H9 (cell line): ENCODE measurements at regions not wholly inside any gene's neighbourhood (a gene's known extent, or its start where the extent isn't known, plus 50 kb on each side); places are given as distances from the start of the nearest gene placed in this dataset.

Experiments
- DNase-seq: peaks from one replicate; pipeline ENCODE4 v3.0.0-alpha.2; 2017
- H2AFZ ChIP-seq: one replicate; pipeline ENCODE4 v1.6.1; 2013; ENCODE audit warnings: mild to moderate bottlenecking, low read length, control low read depth, moderate library complexity
- H2AK5ac ChIP-seq: 2 replicates; pipeline ENCODE4 v1.6.1; 2013; ENCODE audit warnings: low read length, control low read depth, mixed read lengths; ENCODE audit not compliant: insufficient read length
- H2BK120ac ChIP-seq: one replicate; pipeline ENCODE4 v1.6.1; 2013; ENCODE audit warnings: low read depth, mild to moderate bottlenecking, low read length, control low read depth, inconsistent platforms; ENCODE audit not compliant: poor library complexity, severe bottlenecking
- H2BK12ac ChIP-seq: 2 replicates; pipeline ENCODE4 v1.6.1; 2013; ENCODE audit warnings: low read length, control low read depth, mixed read lengths, low read depth; ENCODE audit not compliant: insufficient read length
- H2BK15ac ChIP-seq: 2 replicates; pipeline ENCODE4 v1.6.1; 2013; ENCODE audit warnings: low read depth, low read length, control low read depth
- H2BK20ac ChIP-seq: one replicate; pipeline ENCODE4 v1.6.1; 2013; ENCODE audit warnings: low read depth, mild to moderate bottlenecking, low read length, control low read depth, inconsistent platforms; ENCODE audit not compliant: poor library complexity, severe bottlenecking
- H2BK5ac ChIP-seq: 2 replicates; pipeline ENCODE4 v1.6.1; 2013; ENCODE audit warnings: low read length, control low read depth, mixed read lengths; ENCODE audit not compliant: insufficient read length
- H3K14ac ChIP-seq: 2 replicates; pipeline ENCODE4 v1.6.1; 2013; ENCODE audit warnings: low read length, control low read depth; ENCODE audit not compliant: insufficient read depth
- H3K18ac ChIP-seq: 2 replicates; pipeline ENCODE4 v1.6.1; 2013; ENCODE audit warnings: low read depth, mild to moderate bottlenecking, mixed read lengths, low read length, control low read depth; ENCODE audit not compliant: insufficient read length
- H3K23ac ChIP-seq: 2 replicates; pipeline ENCODE4 v1.6.1; 2013; ENCODE audit warnings: low read length, control low read depth, mixed read lengths, low read depth; ENCODE audit not compliant: insufficient read length
- H3K23me2 ChIP-seq: 2 replicates; pipeline ENCODE4 v1.6.1; 2013; ENCODE audit warnings: low read depth, mild to moderate bottlenecking, mixed read lengths, low read length, control low read depth; ENCODE audit not compliant: insufficient read length, poor library complexity, severe bottlenecking
- H3K27ac ChIP-seq: 2 replicates; pipeline ENCODE4 v1.5.1; 2013; ENCODE audit warnings: low read length, control low read depth, mixed read lengths, low read depth; ENCODE audit not compliant: insufficient read length
- H3K27me3 ChIP-seq: 2 replicates; pipeline ENCODE4 v1.6.1; 2013; ENCODE audit warnings: low read length, control low read depth, inconsistent platforms; ENCODE audit not compliant: insufficient read depth
- H3K4ac ChIP-seq: 2 replicates; pipeline ENCODE4 v1.6.1; 2013; ENCODE audit warnings: low read depth, mild to moderate bottlenecking, control low read depth, inconsistent platforms, low read length, moderate library complexity
- H3K4me1 ChIP-seq: 2 replicates; pipeline ENCODE4 v1.6.1; 2013; ENCODE audit warnings: low read length, control low read depth, inconsistent platforms; ENCODE audit not compliant: insufficient read depth
- H3K4me2 ChIP-seq: 2 replicates; pipeline ENCODE4 v1.6.1; 2013; ENCODE audit warnings: low read length, control low read depth, mixed read lengths; ENCODE audit not compliant: insufficient read length, insufficient read depth
- H3K56ac ChIP-seq: 2 replicates; pipeline ENCODE4 v1.6.1; 2013; ENCODE audit warnings: low read depth, mild to moderate bottlenecking, mixed read lengths, low read length, control low read depth; ENCODE audit not compliant: insufficient read length
- H3K79me1 ChIP-seq: 2 replicates; pipeline ENCODE4 v1.6.1; 2013; ENCODE audit warnings: low read depth, mild to moderate bottlenecking, moderate library complexity, low read length, control low read depth, inconsistent platforms; ENCODE audit not compliant: insufficient read depth, poor library complexity, severe bottlenecking
- H3K79me2 ChIP-seq: 2 replicates; pipeline ENCODE4 v1.6.1; 2013; ENCODE audit warnings: low read length, control low read depth, inconsistent platforms; ENCODE audit not compliant: insufficient read depth
- H3K9ac ChIP-seq: 2 replicates; pipeline ENCODE4 v1.6.1; 2013; ENCODE audit warnings: low read length, control low read depth, mixed read lengths; ENCODE audit not compliant: insufficient read length; ENCODE audit errors: extremely low read depth
- H3K9me3 ChIP-seq: one replicate; pipeline ENCODE4 v1.6.1; 2013; ENCODE audit warnings: low read depth, low read length, inconsistent platforms; ENCODE audit not compliant: control insufficient read depth
- H3T11ph ChIP-seq: one replicate; pipeline ENCODE4 v1.6.1; 2013; ENCODE audit warnings: mild to moderate bottlenecking, low read length, control low read depth, inconsistent platforms
- H4K20me1 ChIP-seq: one replicate; pipeline ENCODE4 v1.6.1; 2013; ENCODE audit not compliant: control insufficient read depth, insufficient read length, insufficient read depth
- H4K5ac ChIP-seq: 2 replicates; pipeline ENCODE4 v1.6.1; 2013; ENCODE audit warnings: low read depth, mild to moderate bottlenecking, mixed read lengths, low read length, control low read depth; ENCODE audit not compliant: insufficient read length
- H4K8ac ChIP-seq: replicated peaks from 2 replicates; pipeline ENCODE4 v1.6.1; 2013; ENCODE audit warnings: low read length, control low read depth, mixed read lengths, low read depth; ENCODE audit not compliant: insufficient read length
- H4K91ac ChIP-seq: 2 replicates; pipeline ENCODE4 v1.6.1; 2013; ENCODE audit warnings: low read depth, mild to moderate bottlenecking, moderate library complexity, mixed read lengths, low read length, control low read depth; ENCODE audit not compliant: insufficient read length
- H3K27ac Mint-ChIP-seq, 3 experiments: 2 replicates in 2 of 3; 3 replicates in 1 of 3; pipeline ENCODE4 v1.8.0; 2020 to 2021; ENCODE audit warnings: mixed read lengths in 3 of 3, mild to moderate bottlenecking in 1 of 3, moderate library complexity in 1 of 3
- H3K27me3 Mint-ChIP-seq: 2 replicates; pipeline ENCODE4 v1.8.0; 2021; ENCODE audit warnings: low read depth, mild to moderate bottlenecking, moderate library complexity, mixed read lengths
- H3K36me3 Mint-ChIP-seq, 3 experiments: 2 replicates in 2 of 3; 3 replicates in 1 of 3; pipeline ENCODE4 v1.8.0; 2020 to 2021; ENCODE audit warnings: low read depth in 3 of 3, mixed read lengths in 3 of 3; ENCODE audit not compliant: insufficient read depth in 1 of 3
- H3K4me1 Mint-ChIP-seq, 2 experiments: 2 replicates each; pipeline ENCODE4 v1.8.0; 2020; ENCODE audit warnings: mixed read lengths in 2 of 2
- H3K4me3 Mint-ChIP-seq, 2 experiments: 2 replicates in 1 of 2; 3 replicates in 1 of 2; pipeline ENCODE4 v1.8.0; 2020 to 2021; ENCODE audit warnings: mild to moderate bottlenecking in 2 of 2, mixed read lengths in 2 of 2, moderate library complexity in 1 of 2
- H3K9me3 Mint-ChIP-seq, 2 experiments: 2 replicates in 1 of 2; 3 replicates in 1 of 2; pipeline ENCODE4 v1.8.0; 2020; ENCODE audit warnings: mild to moderate bottlenecking in 2 of 2, mixed read lengths in 2 of 2, moderate library complexity in 1 of 2
- WGBS: extraction: QIAGEN DNeasy Blood & Tissue Kit; methylation state at CpG from one replicate; pipeline ENCODE4 v1.1.7; 2013; ENCODE audit warnings: missing lambda C conversion rate, low lambda C conversion rate, mixed read lengths; ENCODE audit not compliant: insufficient read length; ENCODE audit errors: extremely low coverage; 5-methylcytosine and 5-hydroxymethylcytosine counted together
- microRNA-seq: library from miRNA; unstranded; fragments of <30 nt; microRNA quantifications from one replicate; pipeline ENCODE4, GENCODE V29; 2020; ENCODE audit warnings: borderline microRNAs expressed
- TF ChIP-seq, protein P1 (sequence below): fragments of 200-600 bp; sonication (generic); conservative IDR thresholded peaks from 3 replicates; pipeline ENCODE4 v1.8.0; 2021; ENCODE audit warnings: antibody characterized with exemption, mild to moderate bottlenecking

DNA sequence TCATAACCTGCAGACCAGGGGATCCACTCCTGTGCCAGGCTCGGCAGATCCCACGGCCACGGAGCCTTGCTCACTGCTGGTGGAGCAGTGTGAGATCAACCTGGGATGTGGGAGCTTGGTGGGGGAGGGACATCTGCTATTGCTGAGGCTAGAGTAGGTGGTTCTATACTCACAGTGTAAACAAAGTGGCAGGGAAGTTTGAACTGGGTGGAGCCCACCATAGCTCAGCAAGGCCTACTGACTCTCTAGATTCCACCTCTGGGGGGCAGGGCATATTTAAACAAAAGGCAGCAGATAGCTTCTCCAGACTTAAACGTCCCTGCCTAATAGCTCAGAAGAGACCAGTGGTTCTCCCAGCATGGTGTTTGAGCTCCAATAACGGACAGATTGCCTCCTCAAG is 54.7 kb upstream of the EPHA5 start:
- no peaks in the 10 kb centered on the region for H3K36me3 Mint-ChIP-seq
- Histone ChIP-seq H2BK12ac (no peak overlapping the region), H2BK5ac (no peak overlapping the region), H2AK5ac (no peak overlapping the region), H2AFZ (no peak overlapping the region), H4K91ac (no peak overlapping the region), H3K4me1 (no peaks in the 10 kb centered on the region), H3K14ac (no peak overlapping the region), H3K23ac (no peak overlapping the region), H2BK15ac (no peak overlapping the region), H3K18ac (no peak overlapping the region), H3K27me3 (no peaks in the 10 kb centered on the region), H3K27ac (no peak overlapping the region), H3K9me3 (no peaks in the 10 kb centered on the region), H4K8ac (no peak overlapping the region), H3T11ph (no peak overlapping the region), H3K79me2 (no peaks in the 10 kb centered on the region), H3K9ac (no peak overlapping the region), H3K4me2 (no peak overlapping the region), H4K20me1 (no peaks in the 10 kb centered on the region), H2BK20ac (no peak overlapping the region), H3K79me1 (no peaks in the 10 kb centered on the region), H3K56ac (no peak overlapping the region), H3K23me2 (no peaks in the 10 kb centered on the region), H3K4ac (no peak overlapping the region), H4K5ac (no peak overlapping the region), H2BK120ac (no peak overlapping the region)
- H3K4me3 Mint-ChIP-seq = no peak overlapping the region
- H3K9me3 Mint-ChIP-seq = peaks cover 0 to 4% of the 10 kb centered on the region in 2 experiments; a peak in 1 of 5 replicates
- 0 out of 4 replicates have a peak, but pooled peaks cover 0 to 4% of the 10 kb centered on the region in 2 experiments for H3K4me1 Mint-ChIP-seq
- TF ChIP-seq, protein P1, sequence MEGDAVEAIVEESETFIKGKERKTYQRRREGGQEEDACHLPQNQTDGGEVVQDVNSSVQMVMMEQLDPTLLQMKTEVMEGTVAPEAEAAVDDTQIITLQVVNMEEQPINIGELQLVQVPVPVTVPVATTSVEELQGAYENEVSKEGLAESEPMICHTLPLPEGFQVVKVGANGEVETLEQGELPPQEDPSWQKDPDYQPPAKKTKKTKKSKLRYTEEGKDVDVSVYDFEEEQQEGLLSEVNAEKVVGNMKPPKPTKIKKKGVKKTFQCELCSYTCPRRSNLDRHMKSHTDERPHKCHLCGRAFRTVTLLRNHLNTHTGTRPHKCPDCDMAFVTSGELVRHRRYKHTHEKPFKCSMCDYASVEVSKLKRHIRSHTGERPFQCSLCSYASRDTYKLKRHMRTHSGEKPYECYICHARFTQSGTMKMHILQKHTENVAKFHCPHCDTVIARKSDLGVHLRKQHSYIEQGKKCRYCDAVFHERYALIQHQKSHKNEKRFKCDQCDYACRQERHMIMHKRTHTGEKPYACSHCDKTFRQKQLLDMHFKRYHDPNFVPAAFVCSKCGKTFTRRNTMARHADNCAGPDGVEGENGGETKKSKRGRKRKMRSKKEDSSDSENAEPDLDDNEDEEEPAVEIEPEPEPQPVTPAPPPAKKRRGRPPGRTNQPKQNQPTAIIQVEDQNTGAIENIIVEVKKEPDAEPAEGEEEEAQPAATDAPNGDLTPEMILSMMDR = no peak
- no peak overlapping the region for H3K27ac Mint-ChIP-seq
- no peak for DNase-seq
- H3K27me3 Mint-ChIP-seq = no peaks in the 10 kb centered on the region
- no CpG with 5 or more reads among the region's 5 CpGs for WGBS

Small RNA genes lying in the stretch of these regions (microRNA-seq; reads per million reads assigned to microRNA genes)
- 1.5 reads per million, percentile 13 among the genes with 10 or more reads in this experiment for gene MIR1269A
